Liver (tissue), 8 donors: ENCODE measurements at regions not wholly inside any gene's neighbourhood (a gene's known extent, or its start where the extent isn't known, plus 50 kb on each side); places are given as distances from the start of the nearest gene placed in this dataset.
A peak's percentile ranks its signal among the peaks of the same experiment; 100 is the strongest.

Experiments used
- DNase-seq: peaks from one replicate; pipeline ENCODE4 v3.0.0-alpha.2; 2017; ENCODE audit warnings: low spot score
- H3K27ac ChIP-seq, 2 donors: one replicate each; pipeline ENCODE4 v1.7.0; 2013; ENCODE audit warnings: inconsistent platforms in 2 of 2, low read length in 2 of 2, control low read depth in 1 of 2, low read depth in 1 of 2, mild to moderate bottlenecking in 1 of 2
- H3K27me3 ChIP-seq, 4 donors: one replicate each; pipeline versions ENCODE4 v1.6.1 to v1.7.0; 2013; ENCODE audit warnings: low read length in 3 of 4, inconsistent platforms in 1 of 4, mild to moderate bottlenecking in 1 of 4, moderate library complexity in 1 of 4; ENCODE audit not compliant: control insufficient read depth in 4 of 4, insufficient read depth in 4 of 4
- H3K36me3 ChIP-seq, 4 donors: one replicate each; pipeline versions ENCODE4 v1.6.1 to v1.7.0; 2013; ENCODE audit warnings: low read length in 3 of 4, mild to moderate bottlenecking in 3 of 4, low read depth in 1 of 4, moderate library complexity in 1 of 4; ENCODE audit not compliant: control insufficient read depth in 4 of 4, insufficient read depth in 3 of 4
- H3K4me1 ChIP-seq, 4 donors: one replicate each; pipeline versions ENCODE4 v1.6.1 to v1.7.0; 2013; ENCODE audit warnings: low read length in 3 of 4, mild to moderate bottlenecking in 3 of 4, moderate library complexity in 1 of 4; ENCODE audit not compliant: control insufficient read depth in 4 of 4, insufficient read depth in 4 of 4
- H3K4me3 ChIP-seq, 3 donors: one replicate each; pipeline versions ENCODE4 v1.6.1 to v1.7.0; 2013; ENCODE audit warnings: low read length in 3 of 3, control low read depth in 1 of 3, low read depth in 1 of 3, mild to moderate bottlenecking in 1 of 3
- H3K9ac ChIP-seq, 2 donors: one replicate each; pipeline ENCODE4 v1.7.0; 2013; ENCODE audit warnings: low read length in 2 of 2, mild to moderate bottlenecking in 2 of 2, moderate library complexity in 2 of 2, control low read depth in 1 of 2, low read depth in 1 of 2
- H3K9me3 ChIP-seq, 4 donors: one replicate each; pipeline versions ENCODE4 v1.6.1 to v1.7.0; 2013; ENCODE audit warnings: low read length in 3 of 4; ENCODE audit not compliant: control insufficient read depth in 4 of 4
- CTCF ChIP-seq: fragments of 150-350 bp; IDR thresholded peaks from 2 replicates; pipeline ENCODE4 v1.5.1; 2017; ENCODE audit warnings: improper control_type of control experiment, low read depth, low read length; ENCODE audit not compliant: missing input control
- FOXA2 ChIP-seq: IDR thresholded peaks from 2 replicates; pipeline ENCODE4 v1.6.1; 2016; ENCODE audit warnings: antibody characterized with exemption
- GABPA ChIP-seq, 2 donors: IDR thresholded peaks in 1 of 2; conservative IDR thresholded peaks in 1 of 2; 2 replicates each; pipeline ENCODE4 v1.6.1; 2016; ENCODE audit warnings: antibody characterized with exemption in 2 of 2, mild to moderate bottlenecking in 1 of 2, moderate library complexity in 1 of 2
- HNF4A ChIP-seq, 2 donors: conservative IDR thresholded peaks; 2 replicates each; pipeline ENCODE4 v1.6.1; 2016; ENCODE audit warnings: antibody characterized with exemption in 2 of 2, mild to moderate bottlenecking in 2 of 2
- JUND ChIP-seq, 2 donors: IDR thresholded peaks; 2 replicates each; pipeline ENCODE4 v1.6.1; 2016; ENCODE audit warnings: antibody characterized with exemption in 2 of 2
- MAX ChIP-seq: IDR thresholded peaks from 2 replicates; pipeline ENCODE4 v1.6.1; 2016; ENCODE audit warnings: antibody characterized with exemption
- RAD21 ChIP-seq, 2 donors: IDR thresholded peaks; 2 replicates each; pipeline ENCODE4 v1.6.1; 2016; ENCODE audit warnings: antibody characterized with exemption in 2 of 2, mild to moderate bottlenecking in 2 of 2
- SP1 ChIP-seq: IDR thresholded peaks from 2 replicates; pipeline ENCODE4 v1.6.1; 2018; ENCODE audit warnings: antibody characterized with exemption, mild to moderate bottlenecking
- TAF1 ChIP-seq: conservative IDR thresholded peaks from 2 replicates; pipeline ENCODE4 v1.6.1; 2016; ENCODE audit warnings: antibody characterized with exemption, mild to moderate bottlenecking
- YY1 ChIP-seq: IDR thresholded peaks from 2 replicates; pipeline ENCODE4 v1.6.1; 2016; ENCODE audit warnings: antibody characterized with exemption, mild to moderate bottlenecking
- WGBS: extraction: QIAGEN DNeasy Blood & Tissue Kit; methylation state at CpG from one replicate; pipeline ENCODE4 v1.1.7; 2013; 5-methylcytosine and 5-hydroxymethylcytosine counted together
- donor health status: healthy.
- donor health status: healthy.
- donor health status: healthy.
- donor health status: healthy.
- donor health status: healthy.

- H3K27me3 ChIP-seq = no peaks in the 10 kb centered on the region
- no peak overlapping the region for H3K4me3 ChIP-seq
- no peak overlapping the region for H3K27ac ChIP-seq
- no peak for DNase-seq
- H3K4me1 ChIP-seq = peaks cover 0 to 17% (median 8%) of the 10 kb centered on the region in 4 donors
- WGBS = 57% methylated on average over 4 of the region's 4 CpGs
- TF ChIP-seq FOXA2 (no peak), CTCF (no peak), HNF4A (conservative IDR thresholded peaks at IDR 0.05) (peak; percentile 12 to 15), GABPA (IDR thresholded peaks at IDR 0.05 in 1 of 2, conservative IDR thresholded peaks at IDR 0.05 in 1 of 2) (no peak), YY1 (peak; percentile 19), JUND (IDR thresholded peaks at IDR 0.05) (no peak), TAF1 (no peak)
- H3K36me3 ChIP-seq = no peaks in the 10 kb centered on the region
- no peaks in the 10 kb centered on the region for H3K9me3 ChIP-seq
- no peak overlapping the region for H3K9ac ChIP-seq
Measured at GRCh38 chr11:100573911-100574513, 113.1 kb upstream of the ARHGAP42 start.

GRCh38 chr11:100574894-100575769, 112.0 kb upstream of the ARHGAP42 start:
- H3K9ac ChIP-seq = no peak overlapping the region
- 64% methylated on average over 1 of the region's 1 CpG for WGBS

More at GRCh38 chr11:100574894-100575769, 112.0 kb upstream of the ARHGAP42 start:
- Histone ChIP-seq H3K9me3 (no peaks in the 10 kb centered on the region), H3K27me3 (no peaks in the 10 kb centered on the region), H3K4me3 (no peak overlapping the region), H3K36me3 (no peaks in the 10 kb centered on the region), H3K4me1 (peaks cover 0 to 17% (median 8%) of the 10 kb centered on the region in 4 donors), H3K27ac (no peak overlapping the region)
- TF ChIP-seq SP1 = peak; percentile 21
- peak; percentile 79 for TF ChIP-seq RAD21 (IDR thresholded peaks at IDR 0.05)
- TF ChIP-seq GABPA (IDR thresholded peaks at IDR 0.05 in 1 of 2, conservative IDR thresholded peaks at IDR 0.05 in 1 of 2) = no peak
- TF ChIP-seq FOXA2 = peak; percentile 22
- TF ChIP-seq CTCF = peak; percentile 44
- peak; percentile 52 to 87 for TF ChIP-seq HNF4A (conservative IDR thresholded peaks at IDR 0.05)
- no peak for TF ChIP-seq MAX
- DNase-seq = no peak
